GM21619 (cell line): ENCODE measurements at regions not wholly inside any gene's neighbourhood (a gene's known extent, or its start where the extent isn't known, plus 50 kb on each side); places are given as distances from the start of the nearest gene placed in this dataset.

Experiments
- ATAC-seq: cut with Tn5 transposase; IDR thresholded peaks from one replicate; pipeline ENCODE4 v1.9.1; 2021; ENCODE audit not compliant: unreplicated experiment

- no peak for ATAC-seq
These were observed 185.0 kb downstream of the SEMA6A start for GRCh38 chr5:116389601-116390000.

GRCh38 chr5:116388564-116389258, 185.9 kb downstream of the SEMA6A start:
- ATAC-seq: no peak

- ATAC-seq: no peak
These were observed 186.9 kb downstream of the SEMA6A start for GRCh38 chr5:116387738-116388137.

- no peak for ATAC-seq
These were observed 188.0 kb downstream of the SEMA6A start for GRCh38 chr5:116386633-116387032.

- no peak for ATAC-seq
These were observed 191.8 kb downstream of the SEMA6A start for GRCh38 chr5:116382874-116383266.

GRCh38 chr5:116382032-116382873, 192.4 kb downstream of the SEMA6A start:
- ATAC-seq: no peak

- ATAC-seq: no peak
These were observed 193.4 kb downstream of the SEMA6A start for GRCh38 chr5:116381201-116381600.

- no peak for ATAC-seq
These were observed 194.0 kb downstream of the SEMA6A start for GRCh38 chr5:116380621-116381020.

- no peak for ATAC-seq
These were observed 195.3 kb downstream of the SEMA6A start for GRCh38 chr5:116379306-116379705.

GRCh38 chr5:116378777-116379121, 195.9 kb downstream of the SEMA6A start:
- no peak for ATAC-seq

- no peak for ATAC-seq
These were observed 196.4 kb downstream of the SEMA6A start for GRCh38 chr5:116378007-116378776.

GRCh38 chr5:116377276-116378006, 197.2 kb downstream of the SEMA6A start:
- no peak for ATAC-seq

- no peak for ATAC-seq
These were observed 198.7 kb downstream of the SEMA6A start for GRCh38 chr5:116375926-116376325.

GRCh38 chr5:116374434-116374852, 200.2 kb downstream of the SEMA6A start:
- ATAC-seq: no peak

GRCh38 chr5:116372931-116373597, 201.6 kb downstream of the SEMA6A start:
- ATAC-seq: no peak

- no peak for ATAC-seq
These were observed 202.7 kb downstream of the SEMA6A start for GRCh38 chr5:116371935-116372334.

GRCh38 chr5:116371431-116371830, 203.2 kb downstream of the SEMA6A start:
- ATAC-seq: no peak

- ATAC-seq: no peak
These were observed 203.7 kb downstream of the SEMA6A start for GRCh38 chr5:116370886-116371285.

GRCh38 chr5:116370149-116370548, 204.5 kb downstream of the SEMA6A start:
- no peak for ATAC-seq

GRCh38 chr5:116365006-116365496, 209.6 kb downstream of the SEMA6A start:
- ATAC-seq: peak; percentile 78
